Adrenal gland (tissue), 9 donors: ENCODE measurements at regions not wholly inside any gene's neighbourhood (a gene's known extent, or its start where the extent isn't known, plus 50 kb on each side); places are given as distances from the start of the nearest gene placed in this dataset.

Experiments used
- DNase-seq, 7 donors: peaks; one replicate each; pipeline ENCODE4 v3.0.0-alpha.2; 2019 to 2020
- H3K27ac ChIP-seq, 5 donors: fragments of 200-600 bp; sonication (generic) in 4 of 5; 1 replicate in 3 of 5; 2 replicates in 2 of 5; pipeline versions ENCODE4 v1.5.1 to v1.8.0; 2016 to 2020; ENCODE audit warnings: mild to moderate bottlenecking in 1 of 5
- H3K27me3 ChIP-seq: fragments of 200-600 bp; 2 replicates; pipeline ENCODE4 v1.8.0; 2021
- H3K36me3 ChIP-seq, 2 donors: fragments of 200-600 bp; replicated peaks in 1 of 2; 1 replicate in 1 of 2; 2 replicates in 1 of 2; pipeline versions ENCODE4 v1.5.1 to v1.8.0; 2018 to 2022
- H3K4me1 ChIP-seq, 2 donors: fragments of 200-600 bp; replicated peaks in 1 of 2; 1 replicate in 1 of 2; 2 replicates in 1 of 2; pipeline versions ENCODE4 v1.5.1 to v1.8.0; 2018 to 2021
- H3K4me3 ChIP-seq, 4 donors: fragments of 200-600 bp; sonication (generic) in 3 of 4; one replicate each; pipeline ENCODE4 v1.5.1; 2016 to 2018
- H3K9me3 ChIP-seq, 3 donors: fragments of 200-600 bp; sonication (generic) in 1 of 3; replicated peaks in 1 of 3; 1 replicate in 2 of 3; 2 replicates in 1 of 3; pipeline versions ENCODE4 v1.5.1 to v1.8.0; 2016 to 2021
- CTCF ChIP-seq, 6 experiments: fragments of 450-650 bp in 4 of 6; fragments of 200-600 bp in 2 of 6; sonication (generic) in 1 of 6; IDR thresholded peaks; 1 replicate in 5 of 6; 2 replicates in 1 of 6; pipeline versions ENCODE4 v1.5.1 to v1.8.0; 2016 to 2021; ENCODE audit warnings: antibody characterized with exemption in 6 of 6, mild to moderate bottlenecking in 2 of 6, moderate library complexity in 1 of 6
- POLR2A ChIP-seq, 2 donors: fragments of 450-650 bp; IDR thresholded peaks; one replicate each; pipeline ENCODE4 v1.6.1; 2017; ENCODE audit warnings: antibody characterized with exemption in 2 of 2, mild to moderate bottlenecking in 2 of 2, moderate library complexity in 1 of 2
- WGBS, 4 donors: extraction: QIAGEN DNeasy Blood & Tissue Kit in 2 of 4; methylation state at CpG; one replicate each; pipeline versions ENCODE4 v1.1.5 to v1.1.7; 2013 to 2017; 5-methylcytosine and 5-hydroxymethylcytosine counted together
- intact Hi-C, 2 donors: fragments of 100-400 bp; cut with DNase I; formaldehyde crosslinking; loops; one replicate each; pipeline versions ENCODE4 v1.14.1 to v1.15.0; 2022 to 2023
- donor health status: healthy with polysubstance abuse.
- donor health status: Bipolar disorder and iron deficiency.
- donor health status: DM: yes; HTN: yes; CAD: no.
- donor health status: DM: no; HTN: no; CAD: no.
- donor health status: DM: no; HTN: no; CAD: no.

GRCh38 chrX:46386511-46386910 is 158.7 kb downstream of the ZNF674 start:
- H3K27me3 ChIP-seq = peaks cover under 1% of the 10 kb centered on the region
- H3K27ac ChIP-seq = no peak overlapping the region
- TF ChIP-seq POLR2A (IDR thresholded peaks at IDR 0.05) = no peak
- TF ChIP-seq CTCF (IDR thresholded peaks at IDR 0.05) = peak in 3 of 6 experiments; percentile 5 to 33 (median 8)
- intact Hi-C loops = no loop called here
- DNase-seq = no peak
- H3K36me3 ChIP-seq = no peaks in the 10 kb centered on the region
- no peak overlapping the region for H3K4me3 ChIP-seq
- H3K4me1 ChIP-seq = no peaks in the 10 kb centered on the region
- H3K9me3 ChIP-seq = peaks cover 0 to 3% (median 0%) of the 10 kb centered on the region in 3 donors

GRCh38 chrX:46383006-46383405 is 162.2 kb downstream of the ZNF674 start:
- no peaks in the 10 kb centered on the region for H3K4me1 ChIP-seq
- no peaks in the 10 kb centered on the region for H3K9me3 ChIP-seq
- 92 to 97% (median 94%) methylated on average over 2 of the region's 2 CpGs for WGBS, 4 donors
- intact Hi-C loops = no loop called here
- H3K36me3 ChIP-seq = no peaks in the 10 kb centered on the region
- TF ChIP-seq CTCF (IDR thresholded peaks at IDR 0.05) = no peak
- no peak overlapping the region for H3K4me3 ChIP-seq
- H3K27ac ChIP-seq = no peak overlapping the region
- no peaks in the 10 kb centered on the region for H3K27me3 ChIP-seq
- DNase-seq = no peak

GRCh38 chrX:46382595-46382994 is 162.6 kb downstream of the ZNF674 start:
- Histone ChIP-seq H3K4me3 (no peak overlapping the region), H3K27me3 (no peaks in the 10 kb centered on the region), H3K36me3 (no peaks in the 10 kb centered on the region), H3K9me3 (no peaks in the 10 kb centered on the region), H3K4me1 (no peaks in the 10 kb centered on the region), H3K27ac (no peak overlapping the region)
- DNase-seq = no peak
- intact Hi-C loops = no loop called here
- no peak for TF ChIP-seq POLR2A (IDR thresholded peaks at IDR 0.05)
- TF ChIP-seq CTCF (IDR thresholded peaks at IDR 0.05) = no peak
- 79 to 90% (median 84%) methylated on average over 2 of the region's 2 CpGs for WGBS, 4 donors

GRCh38 chrX:46381630-46382029 is 163.6 kb downstream of the ZNF674 start:
- TF ChIP-seq CTCF (IDR thresholded peaks at IDR 0.05) (peak; percentile 17 to 32 (median 28)), POLR2A (IDR thresholded peaks at IDR 0.05) (no peak)
- Histone ChIP-seq H3K36me3 (no peaks in the 10 kb centered on the region), H3K27ac (no peak overlapping the region), H3K4me1 (no peaks in the 10 kb centered on the region), H3K9me3 (no peaks in the 10 kb centered on the region), H3K4me3 (no peak overlapping the region), H3K27me3 (no peaks in the 10 kb centered on the region)
- WGBS, 4 donors = 61 to 78% (median 70%) methylated on average over 2 of the region's 2 CpGs
- peak in 4 of 7 donors; percentile 21 to 48 (median 28) for DNase-seq
- intact Hi-C loops = no loop called here
